Neural cell (in vitro differentiated cells): ENCODE measurements at regions not wholly inside any gene's neighbourhood (a gene's known extent, or its start where the extent isn't known, plus 50 kb on each side); places are given as distances from the start of the nearest gene placed in this dataset.

Experiments used
- H2AFZ ChIP-seq: fragments of 200-600, 300-800 bp; sonication (generic), shearing (Covaris generic); 2 replicates; pipeline ENCODE4 v1.6.0; 2014; ENCODE audit warnings: low read depth, mild to moderate bottlenecking, antibody characterized with exemption, low read length, moderate library complexity
- H3F3A ChIP-seq: fragments of 200-600 bp; shearing (Covaris generic); 2 replicates; pipeline ENCODE4 v1.6.1; 2016; ENCODE audit warnings: mild to moderate bottlenecking, moderate library complexity, mixed read lengths, antibody characterized with exemption, low read length; ENCODE audit not compliant: insufficient read depth, poor library complexity, severe bottlenecking
- H3K27ac ChIP-seq: fragments of 200-600, 300-800 bp; sonication (generic), shearing (Covaris generic); 2 replicates; pipeline ENCODE4 v1.5.1; 2014; ENCODE audit warnings: mild to moderate bottlenecking, low read length, moderate library complexity
- H3K27me3 ChIP-seq: fragments of 300-800, 200-600 bp; sonication (generic), shearing (Covaris generic); 2 replicates; pipeline ENCODE4 v1.6.0; 2014; ENCODE audit warnings: mild to moderate bottlenecking, low read depth, low read length, moderate library complexity; ENCODE audit not compliant: insufficient read depth
- H3K36me3 ChIP-seq: fragments of 300-800, 200-600 bp; sonication (generic), shearing (Covaris generic); 2 replicates; pipeline ENCODE4 v1.5.1; 2014; ENCODE audit warnings: mild to moderate bottlenecking, antibody characterized with exemption, low read length, moderate library complexity; ENCODE audit not compliant: insufficient read depth
- H3K4me2 ChIP-seq: fragments of 300-800, 200-600 bp; sonication (generic), shearing (Covaris generic); 2 replicates; pipeline ENCODE4 v1.6.0; 2014; ENCODE audit warnings: mild to moderate bottlenecking, low read length
- H3K4me3 ChIP-seq: fragments of 300-800, 200-600 bp; sonication (generic), shearing (Covaris generic); 2 replicates; pipeline ENCODE4 v1.5.1; 2014; ENCODE audit warnings: mild to moderate bottlenecking, low read length, moderate library complexity
- H3K79me2 ChIP-seq: fragments of 200-600 bp; shearing (Covaris generic); replicated peaks from 2 replicates; pipeline ENCODE4 v1.6.0; 2014; ENCODE audit warnings: mild to moderate bottlenecking, low read length, moderate library complexity; ENCODE audit not compliant: insufficient read depth
- H3K9ac ChIP-seq: fragments of 300-800, 200-600 bp; sonication (generic), shearing (Covaris generic); 2 replicates; pipeline ENCODE4 v1.6.1; 2016; ENCODE audit warnings: mild to moderate bottlenecking, low read length, mixed read lengths
- H3K9me2 ChIP-seq: fragments of 200-600 bp; shearing (Covaris generic); 2 replicates; pipeline ENCODE4 v1.6.1; 2016; ENCODE audit warnings: mild to moderate bottlenecking, low read length, mixed read lengths; ENCODE audit not compliant: insufficient read depth
- H3K9me3 ChIP-seq: fragments of 200-600, 300-800 bp; sonication (generic), shearing (Covaris generic); 2 replicates; pipeline ENCODE4 v1.6.1; 2016; ENCODE audit warnings: mild to moderate bottlenecking, mixed run types, low read length, moderate library complexity, mixed read lengths
- H4K20me1 ChIP-seq: fragments of 200-600 bp; shearing (Covaris generic); 2 replicates; pipeline ENCODE4 v1.6.1; 2016; ENCODE audit warnings: mild to moderate bottlenecking, mixed run types; ENCODE audit not compliant: insufficient read depth
- CTCF ChIP-seq: fragments of 450-650 bp; IDR thresholded peaks from 2 replicates; pipeline ENCODE4 v1.5.1; 2014; ENCODE audit warnings: antibody characterized with exemption, mild to moderate bottlenecking, moderate library complexity; ENCODE audit not compliant: poor library complexity, severe bottlenecking
- EP300 ChIP-seq: fragments of 450-650 bp; conservative IDR thresholded peaks from 2 replicates; pipeline ENCODE4 v1.6.1; 2014; ENCODE audit warnings: antibody characterized with exemption, mild to moderate bottlenecking, moderate library complexity; ENCODE audit not compliant: poor library complexity, severe bottlenecking
- EZH2 ChIP-seq: fragments of 200-600, 300-800 bp; shearing (Covaris generic), sonication (generic); IDR thresholded peaks from 2 replicates; pipeline ENCODE4 v1.6.1; 2014; ENCODE audit warnings: antibody characterized with exemption, low read length, borderline replicate concordance, mild to moderate bottlenecking; ENCODE audit not compliant: insufficient read depth, poor library complexity, severe bottlenecking
- MXI1 ChIP-seq: fragments of 450-650 bp; conservative IDR thresholded peaks from 2 replicates; pipeline ENCODE4 v1.6.1; 2014; ENCODE audit warnings: antibody characterized with exemption, mild to moderate bottlenecking; ENCODE audit not compliant: poor library complexity, severe bottlenecking
- POLR2AphosphoS5 ChIP-seq: IDR thresholded peaks from 2 replicates; pipeline ENCODE4 v1.6.1; 2012
- RAD21 ChIP-seq: fragments of 450-650 bp; conservative IDR thresholded peaks from 2 replicates; pipeline ENCODE4 v1.6.1; 2014; ENCODE audit warnings: antibody characterized with exemption, mild to moderate bottlenecking, moderate library complexity
- REST ChIP-seq: IDR thresholded peaks from 2 replicates; pipeline ENCODE4 v1.6.1; 2012; ENCODE audit warnings: borderline replicate concordance
- SMC3 ChIP-seq: fragments of 450-650 bp; conservative IDR thresholded peaks from 2 replicates; pipeline ENCODE4 v1.6.1; 2014; ENCODE audit warnings: antibody characterized with exemption, mild to moderate bottlenecking, moderate library complexity; ENCODE audit not compliant: poor library complexity
- TAF1 ChIP-seq: IDR thresholded peaks from 2 replicates; pipeline ENCODE4 v1.6.1; 2012; ENCODE audit warnings: low read depth

GRCh38 chr15:47332481-47332880 lies 384.8 kb upstream of the SEMA6D start:
- no peaks in the 10 kb centered on the region for H4K20me1 ChIP-seq
- H3K4me2 ChIP-seq, result no peak overlapping the region
- no peak overlapping the region for H2AFZ ChIP-seq
- peaks cover 4% of the 10 kb centered on the region for H3K36me3 ChIP-seq
- no peaks in the 10 kb centered on the region for H3K27me3 ChIP-seq
- no peak overlapping the region for H3K27ac ChIP-seq
- no peak for TF ChIP-seq CTCF
- TF ChIP-seq MXI1, result no peak
- TF ChIP-seq SMC3, result no peak
- TF ChIP-seq POLR2AphosphoS5, result no peak
- TF ChIP-seq REST, result no peak
- no peak for TF ChIP-seq EP300
- TF ChIP-seq EZH2, result no peak
- TF ChIP-seq RAD21, result no peak
- no peaks in the 10 kb centered on the region for H3K9me2 ChIP-seq
- no peak overlapping the region for H3K4me3 ChIP-seq
- no peaks in the 10 kb centered on the region for H3F3A ChIP-seq
- no peaks in the 10 kb centered on the region for H3K9me3 ChIP-seq
- no peak overlapping the region for H3K9ac ChIP-seq
- H3K79me2 ChIP-seq, result peaks cover 4% of the 10 kb centered on the region

- no peak overlapping the region for H3K4me3 ChIP-seq
- no peaks in the 10 kb centered on the region for H3K9me3 ChIP-seq
- peaks cover 4% of the 10 kb centered on the region for H3K79me2 ChIP-seq
- H3K27me3 ChIP-seq, result no peaks in the 10 kb centered on the region
- no peak overlapping the region for H3K4me2 ChIP-seq
- no peak overlapping the region for H2AFZ ChIP-seq
- H3K36me3 ChIP-seq, result peaks cover 4% of the 10 kb centered on the region
- no peak overlapping the region for H3K27ac ChIP-seq
- no peaks in the 10 kb centered on the region for H3K9me2 ChIP-seq
- no peak overlapping the region for H3K9ac ChIP-seq
- TF ChIP-seq REST, result no peak
- TF ChIP-seq EP300, result no peak
- no peak for TF ChIP-seq MXI1
- no peak for TF ChIP-seq TAF1
- TF ChIP-seq CTCF, result no peak
- H3F3A ChIP-seq, result no peaks in the 10 kb centered on the region
- H4K20me1 ChIP-seq, result no peaks in the 10 kb centered on the region
Measured at GRCh38 chr15:47333734-47334133, 383.6 kb upstream of the SEMA6D start.
